NCI-H526 (cell line): ENCODE measurements at regions not wholly inside any gene's neighbourhood (a gene's known extent, or its start where the extent isn't known, plus 50 kb on each side); places are given as distances from the start of the nearest gene placed in this dataset.
"Not testable (repeated sequence)": the region's sequence is repeated elsewhere in the genome, so short reads cannot be mapped to it uniquely, and the experiment has no call there.

Source experiments
- DNase-seq, 2 experiments: peaks; one replicate each; lab custom pipeline; 2025; lab: John Stamatoyannopoulos, UW

- no peak for DNase-seq
Observed at GRCh38 chr10:2340831-2341647, 603.7 kb upstream of the ADARB2 start.

GRCh38 chr10:2335626-2336025 is 598.3 kb upstream of the ADARB2 start:
- DNase-seq, result no peak

- no peak for DNase-seq
Observed at GRCh38 chr10:2334575-2334974, 597.2 kb upstream of the ADARB2 start.

- no peak for DNase-seq
Observed at GRCh38 chr10:2329082-2329481, 591.8 kb upstream of the ADARB2 start.

GRCh38 chr10:2326411-2326810 is 589.1 kb upstream of the ADARB2 start:
- DNase-seq, result no peak

GRCh38 chr10:2315045-2315485 is 577.7 kb upstream of the ADARB2 start:
- not testable (repeated sequence) for DNase-seq

- DNase-seq, result no peak
Observed at GRCh38 chr10:2306081-2306480, 568.8 kb upstream of the ADARB2 start.

GRCh38 chr10:2303169-2303568 is 565.8 kb upstream of the ADARB2 start:
- no peak for DNase-seq

GRCh38 chr10:2301227-2301626 is 563.9 kb upstream of the ADARB2 start:
- DNase-seq, result no peak

- DNase-seq, result no peak
Observed at GRCh38 chr10:2300231-2300630, 562.9 kb upstream of the ADARB2 start.

- no peak for DNase-seq
Observed at GRCh38 chr10:2296179-2296891, 559.0 kb upstream of the ADARB2 start.

GRCh38 chr10:2294739-2295138 is 557.4 kb upstream of the ADARB2 start:
- DNase-seq, result no peak

GRCh38 chr10:2284071-2284470 is 546.7 kb upstream of the ADARB2 start:
- DNase-seq, result no peak

- DNase-seq, result no peak
Observed at GRCh38 chr10:2282202-2282601, 544.9 kb upstream of the ADARB2 start.

- DNase-seq, result no peak
Observed at GRCh38 chr10:2280713-2281300, 543.5 kb upstream of the ADARB2 start.

- no peak for DNase-seq
Observed at GRCh38 chr10:2279711-2280110, 542.4 kb upstream of the ADARB2 start.

GRCh38 chr10:2278363-2278762 is 541.0 kb upstream of the ADARB2 start:
- DNase-seq, result no peak

- DNase-seq, result no peak
Observed at GRCh38 chr10:2263561-2263960, 526.2 kb upstream of the ADARB2 start.

GRCh38 chr10:2262878-2263277 is 525.6 kb upstream of the ADARB2 start:
- no peak for DNase-seq

- no peak for DNase-seq
Observed at GRCh38 chr10:2262333-2262732, 525.0 kb upstream of the ADARB2 start.

- DNase-seq, result no peak
Observed at GRCh38 chr10:2256241-2256640, 518.9 kb upstream of the ADARB2 start.

- no peak for DNase-seq
Observed at GRCh38 chr10:2252096-2252495, 514.8 kb upstream of the ADARB2 start.

- no peak for DNase-seq
Observed at GRCh38 chr10:2251631-2252030, 514.3 kb upstream of the ADARB2 start.
